ENCODE measurements at regions not wholly inside any gene's neighbourhood (a gene's known extent, or its start where the extent isn't known, plus 50 kb on each side); places are given as distances from the start of the nearest gene placed in this dataset.
"Not testable (repeated sequence)": the region's sequence is repeated elsewhere in the genome, so short reads cannot be mapped to it uniquely, and the experiment has no call there.

GRCh38 chr2:125642032-125642431 lies 1013.9 kb upstream of the GYPC start:
- no peak for DNase-seq

- no peak for DNase-seq
Observed at GRCh38 chr2:125643128-125643527, 1012.8 kb upstream of the GYPC start.

DNA sequence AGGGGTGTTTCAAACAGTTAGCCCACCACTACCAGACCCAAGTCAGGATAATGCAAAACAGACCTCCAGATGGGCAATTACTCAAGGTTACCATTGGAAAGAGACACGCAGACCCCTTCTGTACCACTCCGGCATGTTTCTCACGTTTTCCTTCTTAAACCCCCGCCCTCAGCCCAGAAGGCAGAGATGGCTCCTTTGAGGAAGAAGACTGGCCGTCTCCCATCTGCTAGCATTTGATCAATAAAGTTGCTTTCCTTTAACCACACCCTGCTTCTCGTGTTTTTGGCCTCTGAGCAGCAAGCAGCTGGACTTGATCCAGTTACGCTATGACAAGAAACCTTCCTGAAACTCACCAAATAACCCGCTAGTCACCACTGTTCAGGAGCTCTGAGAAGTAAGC lies 1012.4 kb upstream of the GYPC start:
- DNase-seq, result no peak

DNA sequence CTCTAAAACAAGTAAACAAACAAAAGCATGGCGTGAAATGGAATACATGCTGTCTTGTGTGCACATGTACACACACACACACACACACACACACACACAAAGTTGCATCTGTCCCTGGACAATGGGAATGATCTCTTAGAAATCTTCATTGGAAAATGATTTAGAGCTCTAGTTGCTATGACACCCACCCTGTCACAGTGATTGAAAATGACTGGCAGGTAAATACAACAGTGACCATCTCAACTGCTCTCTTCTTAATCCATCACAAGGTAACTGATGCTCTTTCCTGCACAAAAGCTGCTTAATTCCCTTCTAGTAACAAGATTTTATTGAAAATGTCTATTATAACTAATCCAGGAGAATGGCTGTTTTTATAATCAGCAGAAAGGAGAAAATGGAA lies 1011.7 kb upstream of the GYPC start:
- no peak for DNase-seq

- no peak for DNase-seq
Observed at GRCh38 chr2:125652280-125652679, 1003.7 kb upstream of the GYPC start.

DNA sequence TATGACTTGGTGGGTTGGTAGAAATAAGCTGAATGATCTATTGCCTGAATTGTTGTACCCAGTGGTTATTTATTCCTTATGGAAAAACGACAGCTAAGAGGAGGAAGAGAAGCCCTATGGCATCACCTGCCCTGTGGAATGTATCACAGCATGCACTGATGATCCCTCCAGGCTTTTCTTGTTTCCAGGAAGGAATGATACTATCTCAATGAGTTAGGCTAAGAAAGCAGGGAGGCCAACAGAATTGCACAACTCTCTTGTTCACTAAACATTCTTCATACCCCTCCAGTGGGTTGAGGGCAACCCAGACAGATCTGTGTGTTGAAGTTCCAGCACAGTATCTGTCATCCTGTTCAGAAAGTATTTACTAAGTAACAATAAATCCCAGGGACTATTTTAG lies 1001.7 kb upstream of the GYPC start:
- no peak for DNase-seq

DNA sequence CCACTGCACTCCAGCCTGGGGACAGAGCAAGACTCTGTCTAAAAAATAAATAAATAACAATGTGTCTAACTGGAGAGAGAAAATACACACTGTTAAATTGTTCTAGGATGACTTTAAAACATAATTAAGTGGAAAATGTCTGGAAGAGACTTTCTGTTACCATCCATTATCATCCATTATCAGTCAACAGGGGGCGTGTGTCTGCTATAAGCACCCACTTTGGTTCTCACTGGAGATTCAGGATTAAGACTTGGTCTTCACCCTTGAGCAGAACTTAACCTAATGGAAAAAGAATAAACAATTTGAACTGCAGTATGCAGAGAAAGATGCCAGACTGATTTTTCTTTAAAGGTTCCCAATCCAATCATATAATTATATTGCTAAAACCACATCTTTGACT lies 999.8 kb upstream of the GYPC start:
- no peak for DNase-seq

GRCh38 chr2:125658583-125658982 lies 997.4 kb upstream of the GYPC start:
- no peak for DNase-seq

GRCh38 chr2:125660369-125660768 lies 995.6 kb upstream of the GYPC start:
- DNase-seq, result not testable (repeated sequence)

- no peak for DNase-seq
Observed at GRCh38 chr2:125667630-125668029, 988.3 kb upstream of the GYPC start.

DNA sequence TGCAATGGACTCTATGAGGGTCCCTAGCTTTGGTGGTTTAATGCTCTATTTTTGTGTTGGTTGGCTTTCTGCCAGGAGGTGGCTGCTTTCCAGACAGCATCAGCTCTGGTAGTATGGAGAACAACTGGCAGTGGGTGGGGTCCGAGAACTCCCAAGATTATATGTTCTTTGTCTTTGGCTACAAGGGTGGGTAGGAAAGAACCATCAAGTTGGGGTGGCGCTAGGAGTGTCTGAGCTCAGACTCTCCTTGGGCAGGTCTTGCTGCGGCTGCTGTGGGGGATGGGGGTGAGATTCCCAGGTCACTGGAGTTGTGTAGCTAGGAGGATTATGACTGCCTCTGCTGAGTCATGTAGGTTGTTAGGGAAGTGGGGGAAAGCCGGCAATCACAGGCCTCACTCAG lies 976.1 kb upstream of the GYPC start:
- DNase-seq, result no peak

GRCh38 chr2:125680809-125681208 lies 975.1 kb upstream of the GYPC start:
- DNase-seq, result no peak

GRCh38 chr2:125681576-125681975 lies 974.4 kb upstream of the GYPC start:
- no peak for DNase-seq

GRCh38 chr2:125681976-125682805 lies 973.8 kb upstream of the GYPC start:
- no peak for DNase-seq

DNA sequence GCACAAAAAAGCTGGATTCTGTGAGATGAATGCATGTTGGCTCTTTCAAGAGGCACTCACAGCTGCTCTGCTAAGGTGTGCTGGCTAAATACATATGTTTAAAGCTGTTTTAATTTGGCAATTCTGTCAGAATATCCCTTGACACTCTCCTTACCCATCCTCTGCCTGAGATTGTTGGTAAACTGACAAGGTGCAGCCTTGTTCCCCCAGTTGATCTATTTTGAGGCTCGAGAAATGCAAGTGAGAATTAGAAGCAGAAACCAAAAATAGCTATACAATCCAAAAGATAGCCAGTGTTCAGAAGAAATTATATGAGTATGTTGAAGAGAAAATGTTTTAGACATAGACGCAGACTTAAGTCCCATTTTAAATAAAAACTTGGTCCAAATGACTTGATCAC lies 971.7 kb upstream of the GYPC start:
- no peak for DNase-seq

GRCh38 chr2:125684932-125685331 lies 971.0 kb upstream of the GYPC start:
- DNase-seq, result no peak

DNA sequence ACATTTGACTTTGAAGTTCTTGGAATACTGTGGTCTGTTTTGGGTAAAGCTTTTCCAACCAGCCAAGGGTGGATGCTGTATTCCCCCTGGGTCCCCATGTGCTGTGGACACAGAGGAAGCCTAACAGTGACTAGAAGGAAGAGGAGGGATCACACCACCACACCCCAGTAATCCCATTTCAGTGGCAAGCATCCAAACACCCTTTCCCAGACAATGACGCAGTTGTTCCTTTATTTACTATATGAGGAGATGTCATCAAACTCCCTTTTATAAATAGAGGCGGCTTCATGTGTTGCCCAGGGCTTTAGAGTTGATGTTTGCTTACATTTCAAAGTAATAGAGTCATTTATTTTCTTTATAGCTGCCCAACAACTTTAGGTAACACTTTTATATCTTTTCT lies 959.4 kb upstream of the GYPC start:
- DNase-seq, result peak; percentile 65

DNA sequence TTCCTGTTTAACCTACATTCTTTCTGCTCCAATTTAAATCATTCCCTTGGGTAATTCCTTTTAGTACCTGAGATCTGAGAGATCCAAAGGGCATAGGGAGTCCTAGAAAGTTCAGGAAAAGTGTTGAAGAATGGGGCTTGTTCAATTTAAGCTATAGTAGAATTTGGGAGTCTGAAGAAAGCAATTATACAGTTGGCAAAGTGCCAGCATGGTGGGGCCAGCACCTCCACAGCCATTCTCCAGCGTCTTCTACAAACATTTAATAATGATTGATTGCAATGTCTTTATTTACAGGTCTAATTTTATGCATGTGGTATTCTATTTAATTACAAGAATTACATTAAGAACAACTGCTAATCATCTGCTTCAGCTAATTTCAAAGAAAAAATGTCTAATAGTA lies 957.7 kb upstream of the GYPC start:
- no peak for DNase-seq

- no peak for DNase-seq
Observed at GRCh38 chr2:125701070-125701469, 954.9 kb upstream of the GYPC start.

DNA sequence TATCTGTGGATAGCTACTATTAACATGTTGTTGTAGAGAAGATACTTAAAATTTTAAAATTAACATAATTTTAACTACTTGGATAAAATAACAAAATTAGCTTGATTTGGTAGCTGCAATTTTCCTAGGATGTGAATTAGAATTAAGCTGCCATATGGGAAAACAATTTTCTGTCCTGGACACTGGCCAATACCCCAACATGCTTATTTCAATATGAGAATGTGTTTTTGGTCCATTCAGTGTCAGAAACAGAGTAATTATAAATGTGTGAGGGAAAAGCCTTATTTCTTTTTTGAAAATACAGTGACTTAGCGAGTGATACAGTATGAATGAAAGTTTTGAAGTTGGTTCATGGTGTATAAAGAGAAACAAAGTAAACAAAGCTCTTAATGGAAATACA lies 948.3 kb upstream of the GYPC start:
- DNase-seq, result no peak

DNA sequence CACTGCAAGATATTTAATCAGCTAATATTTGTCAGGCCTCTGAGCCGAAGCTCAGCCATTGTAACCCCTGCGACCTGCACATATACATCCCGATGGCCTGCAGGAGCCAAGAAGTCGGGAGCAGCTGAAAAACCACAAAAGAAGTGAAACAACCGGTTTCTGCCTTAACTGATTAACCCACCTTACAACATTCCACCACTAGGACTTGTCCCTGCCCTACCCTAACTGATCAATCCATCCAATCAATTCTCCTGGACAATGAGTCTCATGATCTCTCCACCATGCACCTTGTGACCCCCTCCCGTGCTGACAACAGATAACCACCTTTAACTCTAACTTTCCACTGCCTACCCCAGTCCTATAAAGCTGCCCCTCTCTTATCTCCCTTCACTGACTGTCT lies 945.4 kb upstream of the GYPC start:
- DNase-seq, result no peak

DNA sequence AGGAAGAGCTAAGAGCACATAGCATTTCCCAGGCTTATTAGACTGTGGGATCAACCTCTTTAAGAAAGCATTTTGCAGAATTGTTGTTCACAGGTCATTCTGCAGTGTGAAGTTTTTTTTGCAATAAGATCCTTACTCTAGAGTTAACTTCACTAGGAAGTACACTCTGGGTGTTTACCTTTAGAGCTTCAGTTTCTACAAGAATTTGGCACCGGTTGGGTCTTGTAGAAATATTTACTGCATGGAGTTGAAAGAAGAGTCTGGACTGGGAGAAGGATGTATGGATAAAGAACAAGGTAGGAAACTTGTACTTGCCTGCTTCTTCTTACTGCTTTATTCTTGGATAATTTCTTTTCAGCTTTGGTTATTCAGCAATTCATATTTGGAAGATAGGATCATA lies 944.9 kb upstream of the GYPC start:
- no peak for DNase-seq

GRCh38 chr2:125713533-125713932 lies 942.4 kb upstream of the GYPC start:
- no peak for DNase-seq

- no peak for DNase-seq
Observed at GRCh38 chr2:125721072-125721721, 934.8 kb upstream of the GYPC start.

GRCh38 chr2:125730921-125731320 lies 925.0 kb upstream of the GYPC start:
- no peak for DNase-seq
